ENCODE measurements at regions not wholly inside any gene's neighbourhood (a gene's known extent, or its start where the extent isn't known, plus 50 kb on each side); places are given as distances from the start of the nearest gene placed in this dataset.

DNA sequence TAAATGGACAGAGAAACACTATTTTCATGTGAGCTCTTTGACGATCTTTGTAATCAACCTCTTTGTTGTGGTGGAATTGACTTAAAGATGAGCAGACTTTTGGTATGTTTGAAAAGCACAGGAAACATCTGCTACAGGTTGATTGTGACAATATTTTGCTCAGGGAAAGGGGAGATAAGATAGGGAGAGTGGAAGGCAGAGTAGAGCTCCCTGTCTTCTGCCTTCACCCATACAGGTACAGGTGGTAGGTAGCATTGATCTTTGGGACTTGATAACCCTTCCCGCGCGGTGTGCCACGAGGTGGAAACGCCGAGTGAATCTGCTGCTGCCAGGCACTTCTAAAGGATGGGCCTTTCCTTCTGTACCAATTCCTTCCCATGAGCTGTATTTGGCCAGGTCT lies 183.6 kb downstream of the UTRN start:
- no peaks in the 10 kb centered on the region for H3K79me2 ChIP-seq (ENCODE audit: insufficient read depth, low read length)
- H2AK5ac ChIP-seq (ENCODE audit: insufficient read length, low read length), result no peak overlapping the region
- H3K27me3 Mint-ChIP-seq (ENCODE audit: low read depth), result no peaks in the 10 kb centered on the region
- H4K20me1 ChIP-seq (ENCODE audit: control insufficient read depth, insufficient read depth, insufficient read length), result no peaks in the 10 kb centered on the region
- no peaks in the 10 kb centered on the region for H3K9me3 ChIP-seq (ENCODE audit: control insufficient read depth, low read depth, low read length)
- H3K4me2 ChIP-seq (ENCODE audit: insufficient read depth, insufficient read length, low read length), result no peak overlapping the region
- H3K23ac ChIP-seq (ENCODE audit: insufficient read length, low read depth, low read length), result no peak overlapping the region
- H4K5ac ChIP-seq (ENCODE audit: insufficient read length, low read depth, low read length), result no peak overlapping the region
- no CpG with 5 or more reads among the region's 7 CpGs for WGBS (ENCODE audit: extremely low coverage, insufficient read length, low lambda C conversion rate)
- H3K36me3 Mint-ChIP-seq (ENCODE audit: insufficient read depth in 1 of 3, low read depth in 3 of 3), result peaks cover 18 to 44% (median 42%) of the 10 kb centered on the region in 3 experiments
- no peak overlapping the region for H3K56ac ChIP-seq (ENCODE audit: insufficient read length, low read depth, low read length)
- H2BK120ac ChIP-seq (ENCODE audit: low read depth, low read length, poor library complexity, severe bottlenecking), result no peak overlapping the region
- DNase-seq, result no peak
- H3K18ac ChIP-seq (ENCODE audit: insufficient read length, low read depth, low read length), result no peak overlapping the region
- peaks cover 6% of the 10 kb centered on the region; the same call in 1 of the 2 replicates for H3K4me1 ChIP-seq (ENCODE audit: insufficient read depth, low read length)
- no peak overlapping the region for H4K91ac ChIP-seq (ENCODE audit: insufficient read length, low read depth, low read length)
- no peak overlapping the region for H2BK20ac ChIP-seq (ENCODE audit: low read depth, low read length, poor library complexity, severe bottlenecking)
- no peak overlapping the region for H3T11ph ChIP-seq (ENCODE audit: low read length)
- H3K9me3 Mint-ChIP-seq, result peaks cover 9 to 10% of the 10 kb centered on the region in 2 experiments
- H4K8ac ChIP-seq (replicated peaks; ENCODE audit: insufficient read length, low read depth, low read length), result no peak overlapping the region
- no peak overlapping the region for H3K4me3 Mint-ChIP-seq
- TF ChIP-seq, protein P1, sequence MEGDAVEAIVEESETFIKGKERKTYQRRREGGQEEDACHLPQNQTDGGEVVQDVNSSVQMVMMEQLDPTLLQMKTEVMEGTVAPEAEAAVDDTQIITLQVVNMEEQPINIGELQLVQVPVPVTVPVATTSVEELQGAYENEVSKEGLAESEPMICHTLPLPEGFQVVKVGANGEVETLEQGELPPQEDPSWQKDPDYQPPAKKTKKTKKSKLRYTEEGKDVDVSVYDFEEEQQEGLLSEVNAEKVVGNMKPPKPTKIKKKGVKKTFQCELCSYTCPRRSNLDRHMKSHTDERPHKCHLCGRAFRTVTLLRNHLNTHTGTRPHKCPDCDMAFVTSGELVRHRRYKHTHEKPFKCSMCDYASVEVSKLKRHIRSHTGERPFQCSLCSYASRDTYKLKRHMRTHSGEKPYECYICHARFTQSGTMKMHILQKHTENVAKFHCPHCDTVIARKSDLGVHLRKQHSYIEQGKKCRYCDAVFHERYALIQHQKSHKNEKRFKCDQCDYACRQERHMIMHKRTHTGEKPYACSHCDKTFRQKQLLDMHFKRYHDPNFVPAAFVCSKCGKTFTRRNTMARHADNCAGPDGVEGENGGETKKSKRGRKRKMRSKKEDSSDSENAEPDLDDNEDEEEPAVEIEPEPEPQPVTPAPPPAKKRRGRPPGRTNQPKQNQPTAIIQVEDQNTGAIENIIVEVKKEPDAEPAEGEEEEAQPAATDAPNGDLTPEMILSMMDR (conservative IDR thresholded peaks at IDR 0.05), result no peak
- peak overlapping the region in 1 of 3 experiments; percentile 41; a peak in 1 of 7 replicates for H3K27ac Mint-ChIP-seq
- no peak overlapping the region for H3K14ac ChIP-seq (ENCODE audit: insufficient read depth, low read length)
- no peak overlapping the region for H3K9ac ChIP-seq (ENCODE audit: extremely low read depth, insufficient read length, low read length)
- H3K4ac ChIP-seq (ENCODE audit: low read depth, low read length), result no peak overlapping the region
- H3K4me1 Mint-ChIP-seq, result peaks cover 14% of the 10 kb centered on the region in 2 experiments
- H2BK5ac ChIP-seq (ENCODE audit: insufficient read length, low read length), result no peak overlapping the region
- no peak overlapping the region for H2AFZ ChIP-seq (ENCODE audit: low read length)
- H3K79me1 ChIP-seq (ENCODE audit: insufficient read depth, low read depth, low read length, poor library complexity, severe bottlenecking), result no peaks in the 10 kb centered on the region
- H3K27ac ChIP-seq (ENCODE audit: insufficient read length, low read depth, low read length), result no peak overlapping the region
- no peaks in the 10 kb centered on the region for H3K27me3 ChIP-seq (ENCODE audit: insufficient read depth, low read length)
- no peak overlapping the region for H2BK15ac ChIP-seq (ENCODE audit: low read depth, low read length)
- no peaks in the 10 kb centered on the region for H3K23me2 ChIP-seq (ENCODE audit: insufficient read length, low read depth, low read length, poor library complexity, severe bottlenecking)
- H2BK12ac ChIP-seq (ENCODE audit: insufficient read length, low read depth, low read length), result no peak overlapping the region

Data from H9 (cell line).